ENCODE measurements at regions not wholly inside any gene's neighbourhood (a gene's known extent, or its start where the extent isn't known, plus 50 kb on each side); places are given as distances from the start of the nearest gene placed in this dataset.
"Not testable (repeated sequence)": the region's sequence is repeated elsewhere in the genome, so short reads cannot be mapped to it uniquely, and the experiment has no call there.

GRCh38 chrY:7871304-7871932 lies 959.9 kb upstream of the AMELY start:
- DNase-seq: no peak

- DNase-seq: no peak
Observed at GRCh38 chrY:7866976-7867375, 955.4 kb upstream of the AMELY start.

GRCh38 chrY:7860781-7861614 lies 949.4 kb upstream of the AMELY start:
- DNase-seq: no peak

GRCh38 chrY:7850191-7850590 lies 938.6 kb upstream of the AMELY start:
- DNase-seq: no peak

GRCh38 chrY:7845776-7846175 lies 934.2 kb upstream of the AMELY start:
- DNase-seq: no peak

GRCh38 chrY:7837046-7837445 lies 925.5 kb upstream of the AMELY start:
- DNase-seq: no peak

GRCh38 chrY:7836366-7836765 lies 924.8 kb upstream of the AMELY start:
- no peak for DNase-seq

- DNase-seq: no peak
Observed at GRCh38 chrY:7835416-7835815, 923.9 kb upstream of the AMELY start.

- DNase-seq: no peak
Observed at GRCh38 chrY:7834284-7834683, 922.7 kb upstream of the AMELY start.

- DNase-seq: not testable (repeated sequence)
Observed at GRCh38 chrY:7830881-7831280, 919.3 kb upstream of the AMELY start.

GRCh38 chrY:7826533-7826932 lies 915.0 kb upstream of the AMELY start:
- DNase-seq: no peak

GRCh38 chrY:7825874-7826273 lies 914.3 kb upstream of the AMELY start:
- no peak for DNase-seq

GRCh38 chrY:7821295-7822035 lies 909.9 kb upstream of the AMELY start:
- DNase-seq: no peak

- DNase-seq: no peak
Observed at GRCh38 chrY:7818924-7819323, 907.4 kb upstream of the AMELY start.

- DNase-seq: no peak
Observed at GRCh38 chrY:7816567-7816966, 905.0 kb upstream of the AMELY start.

- DNase-seq: no peak
Observed at GRCh38 chrY:7815921-7816320, 904.4 kb upstream of the AMELY start.

- DNase-seq: no peak
Observed at GRCh38 chrY:7815285-7815684, 903.7 kb upstream of the AMELY start.

GRCh38 chrY:7814361-7814760 lies 902.8 kb upstream of the AMELY start:
- DNase-seq: no peak

- DNase-seq: no peak
Observed at GRCh38 chrY:7810359-7810758, 898.8 kb upstream of the AMELY start.

- DNase-seq: no peak
Observed at GRCh38 chrY:7807516-7807870, 895.9 kb upstream of the AMELY start.

- DNase-seq: no peak
Observed at GRCh38 chrY:7806592-7807515, 895.3 kb upstream of the AMELY start.

GRCh38 chrY:7805624-7806023 lies 894.1 kb upstream of the AMELY start:
- DNase-seq: no peak

- DNase-seq: no peak
Observed at GRCh38 chrY:7803737-7804136, 892.2 kb upstream of the AMELY start.

All from stimulated activated CD4-positive, alpha-beta T cell treated with anti-CD3 and anti-CD28 coated beads, Interleukin-4, amount 100 ng/mL, for 4 hours (primary cell).